HT1080 (cell line): ENCODE measurements at regions not wholly inside any gene's neighbourhood (a gene's known extent, or its start where the extent isn't known, plus 50 kb on each side); places are given as distances from the start of the nearest gene placed in this dataset.
"Not testable (repeated sequence)": the region's sequence is repeated elsewhere in the genome, so short reads cannot be mapped to it uniquely, and the experiment has no call there.

Experiments
- DNase-seq: peaks from one replicate; pipeline ENCODE4 v3.0.0-alpha.2; 2015; ENCODE audit warnings: low read depth

- DNase-seq = not testable (repeated sequence)
Observed at GRCh38 chr20:59490196-59491004, 113.9 kb upstream of the PHACTR3 start.

GRCh38 chr20:59491884-59492283 lies 112.5 kb upstream of the PHACTR3 start:
- DNase-seq = no peak

- no peak for DNase-seq
Observed at GRCh38 chr20:59493926-59494325, 110.4 kb upstream of the PHACTR3 start.

- DNase-seq = no peak
Observed at GRCh38 chr20:59495166-59495565, 109.2 kb upstream of the PHACTR3 start.

GRCh38 chr20:59495894-59496510 lies 108.3 kb upstream of the PHACTR3 start:
- peak; percentile 44 for DNase-seq

GRCh38 chr20:59498291-59498690 lies 106.0 kb upstream of the PHACTR3 start:
- no peak for DNase-seq

GRCh38 chr20:59499863-59500262 lies 104.5 kb upstream of the PHACTR3 start:
- DNase-seq = no peak

GRCh38 chr20:59508729-59509128 lies 95.6 kb upstream of the PHACTR3 start:
- no peak for DNase-seq

GRCh38 chr20:59512651-59513050 lies 91.7 kb upstream of the PHACTR3 start:
- DNase-seq = no peak

- no peak for DNase-seq
Observed at GRCh38 chr20:59514554-59514953, 89.8 kb upstream of the PHACTR3 start.

- peak; percentile 65 for DNase-seq
Observed at GRCh38 chr20:59515013-59515905, 89.1 kb upstream of the PHACTR3 start.

GRCh38 chr20:59515906-59516209 lies 88.5 kb upstream of the PHACTR3 start:
- no peak for DNase-seq

GRCh38 chr20:59518881-59519706 lies 85.2 kb upstream of the PHACTR3 start:
- peak; percentile 43 for DNase-seq

- no peak for DNase-seq
Observed at GRCh38 chr20:59519707-59520014, 84.7 kb upstream of the PHACTR3 start.

GRCh38 chr20:59520814-59521213 lies 83.5 kb upstream of the PHACTR3 start:
- DNase-seq = no peak

- peak; percentile 49 for DNase-seq
Observed at GRCh38 chr20:59525500-59526241, 78.7 kb upstream of the PHACTR3 start.

GRCh38 chr20:59526242-59527225 lies 77.8 kb upstream of the PHACTR3 start:
- no peak for DNase-seq

- no peak for DNase-seq
Observed at GRCh38 chr20:59530782-59531181, 73.6 kb upstream of the PHACTR3 start.

GRCh38 chr20:59537991-59538390 lies 66.3 kb upstream of the PHACTR3 start:
- no peak for DNase-seq
